HepG2 (cell line): ENCODE measurements at regions not wholly inside any gene's neighbourhood (a gene's known extent, or its start where the extent isn't known, plus 50 kb on each side); places are given as distances from the start of the nearest gene placed in this dataset.

Experiments
- ATAC-seq: fragments of 200-7000 bp; cut with Tn5 transposase; 3 replicates; pipeline ENCODE4 v1.9.1; 2020; ENCODE audit warnings: mild to moderate bottlenecking, moderate library complexity
- BruUV-seq: library from RNA; stranded (reverse); fragments of 400-500 nt; replicated peaks from 2 replicates; lab custom pipeline; 2021; lab: Mats Ljungman, UMichigan
- CTCF ChIA-PET: fragments of 300-600 bp; formaldehyde crosslinking; extraction: SDS; loops from one replicate; lab custom pipeline; 2021; ENCODE audit warnings: low total read pairs, inconsistent platforms, low intra/inter-chr PET ratio; lab: Yijun Ruan, JAX
- POLR2A ChIA-PET: fragments of 350-600 bp; sonication (Branson Sonifier 250); formaldehyde crosslinking; loops from one replicate; lab custom pipeline; 2020; ENCODE audit warnings: antibody characterized with exemption, inconsistent platforms; lab: Yijun Ruan, JAX
- DNase-seq: peaks from one replicate; pipeline ENCODE4 v3.0.0-alpha.2; 2015; ENCODE audit warnings: low spot score
- FAIRE-seq: peaks from 3 replicates; lab custom pipeline; 2011; peaks lifted over from hg19 to GRCh38; lab: Jason Lieb, UNC
- H2AFZ ChIP-seq: one replicate; pipeline ENCODE4 v1.6.1; 2011; ENCODE audit warnings: low read length, inconsistent platforms
- H3K27ac ChIP-seq: fragments of 300-600 bp; 3 replicates; pipeline ENCODE4 v1.8.0; 2011; ENCODE audit warnings: mixed run types, mild to moderate bottlenecking, mixed read lengths, low read length, inconsistent platforms; ENCODE audit not compliant: insufficient read depth; ENCODE audit errors: extremely low read length
- H3K27me3 ChIP-seq, 2 experiments: fragments of 200-600 bp in 1 of 2; 2 replicates in 1 of 2; 3 replicates in 1 of 2; pipeline versions ENCODE4 v1.6.0 to v1.8.0; 2011; ENCODE audit warnings: low read length in 2 of 2, mild to moderate bottlenecking in 2 of 2, moderate library complexity in 2 of 2, inconsistent platforms in 1 of 2; ENCODE audit not compliant: insufficient read depth in 2 of 2, control insufficient read depth in 1 of 2
- H3K36me3 ChIP-seq, 2 experiments: fragments of 200-600 bp in 1 of 2; replicated peaks in 1 of 2; 2 replicates in 1 of 2; 3 replicates in 1 of 2; pipeline versions ENCODE4 v1.5.1 to v1.8.0; 2011; ENCODE audit warnings: low read length in 2 of 2, inconsistent platforms in 1 of 2; ENCODE audit not compliant: insufficient read depth in 2 of 2, control insufficient read depth in 1 of 2
- H3K4me1 ChIP-seq: 2 replicates; pipeline ENCODE4 v1.5.1; 2012; ENCODE audit warnings: low read length, inconsistent platforms; ENCODE audit not compliant: insufficient read depth
- H3K4me2 ChIP-seq: 2 replicates; pipeline ENCODE4 v1.6.0; 2011; ENCODE audit warnings: low read depth, low read length, inconsistent platforms
- H3K4me3 ChIP-seq, 3 experiments: fragments of 200-600 bp in 1 of 3; sonication (generic), shearing (Covaris generic) in 1 of 3; replicated peaks in 1 of 3; 2 replicates each; pipeline ENCODE4 v1.5.1; 2011 to 2016; ENCODE audit warnings: low read length in 3 of 3, inconsistent platforms in 2 of 3, low read depth in 2 of 3, mild to moderate bottlenecking in 2 of 3, control low read depth in 1 of 3, mixed read lengths in 1 of 3; ENCODE audit not compliant: insufficient read depth in 1 of 3
- H3K79me2 ChIP-seq: one replicate; pipeline ENCODE4 v1.6.1; 2011; ENCODE audit warnings: low read length, inconsistent platforms; ENCODE audit not compliant: insufficient read depth
- H3K9ac ChIP-seq: 2 replicates; pipeline ENCODE4 v1.6.0; 2011; ENCODE audit warnings: mild to moderate bottlenecking, low read depth, low read length, inconsistent platforms; ENCODE audit not compliant: insufficient read depth
- H3K9me3 ChIP-seq: 2 replicates; pipeline ENCODE4 v1.5.1; 2012; ENCODE audit warnings: mild to moderate bottlenecking, low read length
- H4K20me1 ChIP-seq: 2 replicates; pipeline ENCODE4 v1.6.0; 2011; ENCODE audit warnings: inconsistent platforms, mild to moderate bottlenecking, low read length, moderate library complexity; ENCODE audit not compliant: insufficient read depth
- DBP ChIP-seq: sonication (generic); formaldehyde crosslinking; IDR thresholded peaks from 2 replicates; pipeline ENCODE4 v1.4.0; 2020; ENCODE audit warnings: missing genetic modification reagents; ENCODE audit errors: not compliant biosample characterization
- FLYWCH1 ChIP-seq: sonication (generic); formaldehyde crosslinking; IDR thresholded peaks from 2 replicates; pipeline ENCODE4 v1.8.1; 2023; ENCODE audit warnings: mild to moderate bottlenecking, missing genetic modification reagents
- MBNL3 ChIP-seq: fragments of 250-450 bp; sonication (Bioruptor Pico); conservative IDR thresholded peaks from 2 replicates; pipeline ENCODE4 v1.8.0; 2022; ENCODE audit warnings: mild to moderate bottlenecking, inconsistent platforms
- SP140L ChIP-seq: sonication (generic); formaldehyde crosslinking; IDR thresholded peaks from 2 replicates; pipeline ENCODE4 v1.4.0; 2020; ENCODE audit warnings: missing genetic modification reagents, borderline replicate concordance
- WIZ ChIP-seq: sonication (generic); formaldehyde crosslinking; IDR thresholded peaks from 2 replicates; pipeline ENCODE4 v1.5.1; 2020; ENCODE audit warnings: mild to moderate bottlenecking, missing genetic modification reagents
- ZNF326 ChIP-seq: sonication (generic); formaldehyde crosslinking; IDR thresholded peaks from 2 replicates; pipeline ENCODE4 v1.4.0; 2020; ENCODE audit warnings: missing genetic modification reagents, borderline replicate concordance
- ZNF34 ChIP-seq: sonication (generic); formaldehyde crosslinking; IDR thresholded peaks from 2 replicates; pipeline ENCODE4 v1.4.0; 2020; ENCODE audit warnings: mild to moderate bottlenecking, missing genetic modification reagents, borderline replicate concordance
- ZNF431 ChIP-seq: sonication (generic); formaldehyde crosslinking; IDR thresholded peaks from 2 replicates; pipeline ENCODE4 v1.9.0; 2022; ENCODE audit warnings: missing genetic modification reagents, low read depth, mild to moderate bottlenecking, borderline replicate concordance
- ZNF557 ChIP-seq: sonication (generic); formaldehyde crosslinking; IDR thresholded peaks from 2 replicates; pipeline ENCODE4 v1.4.0; 2020; ENCODE audit warnings: missing genetic modification reagents
- WGBS: methylation state at CpG from one replicate; pipeline ENCODE4 v1.1.6; 2017; ENCODE audit warnings: low lambda C conversion rate; 5-methylcytosine and 5-hydroxymethylcytosine counted together
- in situ Hi-C: cut with HindIII; loops from 2 replicates; pipeline ENCODE4 v1.10.0; 2017; ENCODE audit warnings: low pct_unique_long_range_greater_than_20kb; ENCODE audit not compliant: extremely low pct_ligation_motif_present
- intact Hi-C: fragments of 100-400 bp; cut with micrococcal nuclease; formaldehyde crosslinking; loops from one replicate; pipeline ENCODE4 v1.10.0; 2022; ENCODE audit not compliant: unreplicated experiment
- TF ChIP-seq, protein P1 (sequence below): IDR thresholded peaks from 2 replicates; pipeline ENCODE4 v1.6.1; 2016; ENCODE audit warnings: low read depth, borderline replicate concordance

GRCh38 chr6:12653486-12653885 lies 63.1 kb upstream of the PHACTR1 start:
- FAIRE-seq (no peak), ATAC-seq (no peak), DNase-seq (no peak)
- no peaks in the 10 kb centered on the region; a peak in 1 of 5 replicates for H3K27me3 ChIP-seq
- in situ Hi-C loops (no loop called here), intact Hi-C loops (no loop called here)
- no peak for TF ChIP-seq DBP
- no peak for TF ChIP-seq ZNF557 (CRISPR knock-in tag)
- no peak for TF ChIP-seq FLYWCH1 (CRISPR knock-in tag)
- TF ChIP-seq ZNF326 = no peak
- TF ChIP-seq, protein P1, sequence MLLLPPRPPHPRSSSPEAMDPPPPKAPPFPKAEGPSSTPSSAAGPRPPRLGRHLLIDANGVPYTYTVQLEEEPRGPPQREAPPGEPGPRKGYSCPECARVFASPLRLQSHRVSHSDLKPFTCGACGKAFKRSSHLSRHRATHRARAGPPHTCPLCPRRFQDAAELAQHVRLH (CRISPR knock-in tag) = no peak
- no peak for TF ChIP-seq ZNF431 (CRISPR knock-in tag)
- TF ChIP-seq ZNF34 (CRISPR knock-in tag) = no peak
- TF ChIP-seq SP140L = no peak
- TF ChIP-seq MBNL3 (CRISPR knock-in tag) = no peak
- no peak for TF ChIP-seq WIZ (CRISPR knock-in tag)
- no peak overlapping the region for H3K4me3 ChIP-seq
- H3K9ac ChIP-seq = no peak overlapping the region
- no peak overlapping the region for H3K4me2 ChIP-seq
- 24% methylated on average over 5 of the region's 5 CpGs for WGBS
- H3K79me2 ChIP-seq = no peaks in the 10 kb centered on the region
- no peaks in the 10 kb centered on the region for H3K4me1 ChIP-seq
- ChIA-PET CTCF (no interaction called here), POLR2A (no interaction called here)
- no TSS peak for BruUV-seq
- H3K27ac ChIP-seq = no peak overlapping the region
- no peaks in the 10 kb centered on the region for H4K20me1 ChIP-seq
- H3K36me3 ChIP-seq = no peaks in the 10 kb centered on the region
- H3K9me3 ChIP-seq = no peaks in the 10 kb centered on the region
- no peak overlapping the region for H2AFZ ChIP-seq
